ENCODE measurements at regions not wholly inside any gene's neighbourhood (a gene's known extent, or its start where the extent isn't known, plus 50 kb on each side); places are given as distances from the start of the nearest gene placed in this dataset.
"Not testable (repeated sequence)": the region's sequence is repeated elsewhere in the genome, so short reads cannot be mapped to it uniquely, and the experiment has no call there.

- not testable (repeated sequence) for TF ChIP-seq CTCF (IDR thresholded peaks at IDR 0.05; ENCODE audit: low read depth, low read length); EZH2phosphoT487 (IDR thresholded peaks at IDR 0.05; ENCODE audit: low read depth)
These were observed 360.3 kb upstream of the EPHA3 start for GRCh38 chr3:88747145-88747544.

All from OCI-LY3 (cell line).